ENCODE measurements at regions not wholly inside any gene's neighbourhood (a gene's known extent, or its start where the extent isn't known, plus 50 kb on each side); places are given as distances from the start of the nearest gene placed in this dataset.

GRCh38 chrX:22691966-22692565 is 307.7 kb upstream of the DDX53 start:
- no peak for DNase-seq (ENCODE audit: low read depth)
- H3K4me3 ChIP-seq (ENCODE audit: low read depth, low read length) = no peak overlapping the region
- TF ChIP-seq CTCF (IDR thresholded peaks at IDR 0.05; ENCODE audit: low read depth, low read length, missing control alignments) = no peak

GRCh38 chrX:22698151-22698550 is 301.6 kb upstream of the DDX53 start:
- no peak overlapping the region for H3K4me3 ChIP-seq (ENCODE audit: low read depth, low read length)
- DNase-seq (ENCODE audit: low read depth) = no peak
- TF ChIP-seq CTCF (IDR thresholded peaks at IDR 0.05; ENCODE audit: low read depth, low read length, missing control alignments) = no peak

- TF ChIP-seq CTCF (IDR thresholded peaks at IDR 0.05; ENCODE audit: low read depth, low read length, missing control alignments) = no peak
- no peak overlapping the region for H3K4me3 ChIP-seq (ENCODE audit: low read depth, low read length)
- DNase-seq (ENCODE audit: low read depth) = no peak
Observed at GRCh38 chrX:22699581-22700091, 300.1 kb upstream of the DDX53 start.

GRCh38 chrX:22712942-22713341 is 286.8 kb upstream of the DDX53 start:
- no peak for DNase-seq (ENCODE audit: low read depth)
- no peak overlapping the region for H3K4me3 ChIP-seq (ENCODE audit: low read depth, low read length)
- TF ChIP-seq CTCF (IDR thresholded peaks at IDR 0.05; ENCODE audit: low read depth, low read length, missing control alignments) = no peak

- no peak for TF ChIP-seq CTCF (IDR thresholded peaks at IDR 0.05; ENCODE audit: low read depth, low read length, missing control alignments)
- no peak overlapping the region for H3K4me3 ChIP-seq (ENCODE audit: low read depth, low read length)
- DNase-seq (ENCODE audit: low read depth) = no peak
Observed at GRCh38 chrX:22730542-22730941, 269.2 kb upstream of the DDX53 start.

GRCh38 chrX:22737541-22737940 is 262.2 kb upstream of the DDX53 start:
- H3K4me3 ChIP-seq (ENCODE audit: low read depth, low read length) = no peak overlapping the region
- no peak for TF ChIP-seq CTCF (IDR thresholded peaks at IDR 0.05; ENCODE audit: low read depth, low read length, missing control alignments)
- no peak for DNase-seq (ENCODE audit: low read depth)

- no peak for DNase-seq (ENCODE audit: low read depth)
- TF ChIP-seq CTCF (IDR thresholded peaks at IDR 0.05; ENCODE audit: low read depth, low read length, missing control alignments) = no peak
- no peak overlapping the region for H3K4me3 ChIP-seq (ENCODE audit: low read depth, low read length)
Observed at GRCh38 chrX:22739276-22739675, 260.5 kb upstream of the DDX53 start.
